K562 (cell line): ENCODE measurements at regions not wholly inside any gene's neighbourhood (a gene's known extent, or its start where the extent isn't known, plus 50 kb on each side); places are given as distances from the start of the nearest gene placed in this dataset.
"Not testable (repeated sequence)": the region's sequence is repeated elsewhere in the genome, so short reads cannot be mapped to it uniquely, and the experiment has no call there.

Source experiments
- ATAC-seq: fragments of 200-7000 bp; cut with Tn5 transposase; 3 replicates; pipeline ENCODE4 v1.9.1; 2020; ENCODE audit warnings: moderate library complexity
- BruUV-seq: library from RNA; stranded (reverse); fragments of 400-500 nt; replicated peaks from 2 replicates; lab custom pipeline; 2021; lab: Mats Ljungman, UMichigan
- CTCF ChIA-PET: fragments of 300-600 bp; formaldehyde crosslinking; extraction: SDS; loops from one replicate; lab custom pipeline; 2021; ENCODE audit warnings: low intra/inter-chr PET ratio; lab: Yijun Ruan, JAX
- POLR2A ChIA-PET: fragments of 300-600, 350-650 bp; sonication (Branson Sonifier 250); formaldehyde crosslinking; extraction: SDS; loops from one replicate; lab custom pipeline; 2021; ENCODE audit warnings: antibody characterized with exemption, inconsistent platforms; lab: Yijun Ruan, JAX
- DNase-seq, 4 experiments: peaks; one replicate each; pipeline versions ENCODE4 v3.0.0 to v3.0.0-alpha.2; 2011 to 2018; ENCODE audit warnings: low spot score in 3 of 4, mixed read lengths in 3 of 4; ENCODE audit errors: extremely low read depth in 1 of 4
- FAIRE-seq: peaks from 2 replicates; lab custom pipeline; 2011; peaks lifted over from hg19 to GRCh38; lab: Jason Lieb, UNC
- H2AFZ ChIP-seq: 2 replicates; pipeline ENCODE4 v1.6.0; 2011; ENCODE audit warnings: low read depth, low read length, control low read depth, inconsistent platforms
- H3K27ac ChIP-seq: fragments of 200-600 bp; 3 replicates; pipeline ENCODE4 v1.8.0; 2011; ENCODE audit warnings: low read depth, mild to moderate bottlenecking, control low read depth, inconsistent platforms, low read length, moderate library complexity, mixed read lengths; ENCODE audit errors: extremely low read depth
- H3K27me3 ChIP-seq, 2 experiments: fragments of 300-600 bp in 1 of 2; 2 replicates in 1 of 2; 3 replicates in 1 of 2; pipeline versions ENCODE4 v1.6.0 to v1.8.0; 2011; ENCODE audit warnings: inconsistent platforms in 2 of 2, low read length in 2 of 2, mild to moderate bottlenecking in 1 of 2, mixed read lengths in 1 of 2, moderate library complexity in 1 of 2; ENCODE audit not compliant: control insufficient read depth in 2 of 2, insufficient read depth in 2 of 2
- H3K36me3 ChIP-seq: fragments of 300-600 bp; 3 replicates; pipeline ENCODE4 v1.8.0; 2011; ENCODE audit warnings: mild to moderate bottlenecking, low read length, inconsistent platforms; ENCODE audit not compliant: control insufficient read depth, insufficient read depth
- H3K4me1 ChIP-seq, 2 experiments: fragments of 200-600 bp in 1 of 2; replicated peaks in 1 of 2; 2 replicates in 1 of 2; 3 replicates in 1 of 2; pipeline versions ENCODE4 v1.5.1 to v1.8.0; 2011; ENCODE audit warnings: inconsistent platforms in 2 of 2, low read length in 2 of 2, mild to moderate bottlenecking in 1 of 2, mixed read lengths in 1 of 2, moderate library complexity in 1 of 2; ENCODE audit not compliant: control insufficient read depth in 2 of 2, insufficient read depth in 2 of 2
- H3K4me2 ChIP-seq: 2 replicates; pipeline ENCODE4 v1.6.1; 2011; ENCODE audit warnings: low read length, control low read depth, inconsistent platforms, mixed read lengths; ENCODE audit not compliant: insufficient read depth
- H3K4me3 ChIP-seq: fragments of 200-600 bp; sonication (generic), shearing (Covaris generic); 2 replicates; pipeline ENCODE4 v1.5.1; 2016; ENCODE audit warnings: control low read depth, inconsistent platforms
- H3K79me2 ChIP-seq: fragments of 200-600 bp; 3 replicates; pipeline ENCODE4 v1.8.0; 2011; ENCODE audit warnings: low read length, inconsistent platforms; ENCODE audit not compliant: control insufficient read depth, insufficient read depth
- H3K9ac ChIP-seq, 2 experiments: 2 replicates each; pipeline versions ENCODE4 v1.6.0 to v1.6.1; 2011; ENCODE audit warnings: low read depth in 2 of 2, low read length in 2 of 2, control low read depth in 1 of 2, inconsistent platforms in 1 of 2, mild to moderate bottlenecking in 1 of 2, mixed read lengths in 1 of 2; ENCODE audit not compliant: insufficient read depth in 1 of 2
- H3K9me1 ChIP-seq: one replicate; pipeline ENCODE4 v1.6.0; 2011; ENCODE audit warnings: inconsistent platforms, mild to moderate bottlenecking, low read length, moderate library complexity; ENCODE audit not compliant: control insufficient read depth, insufficient read depth
- H3K9me3 ChIP-seq: replicated peaks from 2 replicates; pipeline ENCODE4 v1.5.1; 2011; ENCODE audit warnings: low read depth, low read length, inconsistent platforms; ENCODE audit not compliant: control insufficient read depth, insufficient read depth
- H4K20me1 ChIP-seq: replicated peaks from 2 replicates; pipeline ENCODE4 v1.6.1; 2011; ENCODE audit warnings: low read length, inconsistent platforms, mixed read lengths; ENCODE audit not compliant: control insufficient read depth, insufficient read depth
- ARID1B ChIP-seq: fragments of 450-650 bp; IDR thresholded peaks from 2 replicates; pipeline ENCODE4 v1.6.1; 2016; ENCODE audit warnings: antibody characterized with exemption, mild to moderate bottlenecking, inconsistent platforms
- FOSL1 ChIP-seq: fragments of 200-800 bp; sonication (Bioruptor generic); conservative IDR thresholded peaks from 2 replicates; pipeline ENCODE4 v1.6.1; 2016; ENCODE audit warnings: missing genetic modification characterization, missing compliant biosample characterization
- JUND ChIP-seq, 2 experiments: IDR thresholded peaks; 2 replicates in 1 of 2; 3 replicates in 1 of 2; pipeline ENCODE4 v1.6.1; 2011; ENCODE audit warnings: borderline replicate concordance in 2 of 2, low read depth in 2 of 2, low read length in 2 of 2, improper control_type of control experiment in 1 of 2, missing biosample characterization in 1 of 2, missing genetic modification characterization in 1 of 2, missing genetic modification reagents in 1 of 2
- SMARCA4 ChIP-seq: fragments of 450-650 bp; IDR thresholded peaks from 2 replicates; pipeline ENCODE4 v1.6.1; 2016
- ZNF384 ChIP-seq: IDR thresholded peaks from 2 replicates; pipeline ENCODE4 v1.6.1; 2012; ENCODE audit warnings: low read depth, low read length, improper control_type of control experiment
- WGBS: fragments of 100-300 bp; shearing (Covaris generic); methylation state at CpG from one replicate; pipeline ENCODE4 v1.1.6; 2016; ENCODE audit warnings: low coverage, mixed read lengths; ENCODE audit not compliant: insufficient coverage; ENCODE audit errors: missing lambda C conversion rate; 5-methylcytosine and 5-hydroxymethylcytosine counted together
- in situ Hi-C: fragments of 300-500 bp; cut with MboI; formaldehyde crosslinking; loops from 4 replicates; pipeline ENCODE4 v1.15.0; 2018; ENCODE audit warnings: inconsistent platforms, mixed read lengths
- intact Hi-C: fragments of 100-400 bp; cut with micrococcal nuclease; formaldehyde crosslinking; loops from 2 replicates; pipeline ENCODE4 v1.14.2; 2022

DNA sequence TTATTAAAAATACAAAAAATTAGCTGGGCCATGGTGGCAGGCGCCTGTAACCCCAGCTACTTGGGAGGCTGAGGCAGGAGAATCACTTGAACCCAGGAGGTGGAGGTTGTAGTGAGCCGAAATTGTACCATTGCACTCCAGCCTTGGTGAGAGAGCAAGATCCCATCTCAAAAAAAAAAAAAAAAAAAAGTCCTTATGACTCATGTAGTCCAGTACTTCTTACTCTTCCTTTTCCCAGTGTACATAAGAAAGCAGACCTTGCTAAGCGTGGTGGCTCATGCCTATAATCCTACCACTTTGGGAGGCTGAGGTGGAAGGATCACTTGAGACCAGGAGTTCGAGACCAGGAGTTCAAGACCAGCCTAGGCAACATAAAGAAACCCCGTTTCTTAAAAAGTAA lies 66.0 kb upstream of the CCDC180 start:
- Histone ChIP-seq H3K79me2 (peaks cover 40% of the 10 kb centered on the region), H3K4me1 (peaks cover 9 to 19% of the 10 kb centered on the region in 2 experiments)
- CTCF ChIA-PET; intact Hi-C loops; H3K4me3 ChIP-seq; H3K36me3 ChIP-seq; H3K9me1 ChIP-seq; H2AFZ ChIP-seq; H4K20me1 ChIP-seq; H3K9me3 ChIP-seq; BruUV-seq; in situ Hi-C loops; H3K27ac ChIP-seq; H3K27me3 ChIP-seq; H3K9ac ChIP-seq; POLR2A ChIA-PET; FAIRE-seq; DNase-seq; H3K4me2 ChIP-seq; ATAC-seq; TF ChIP-seq JUND (tag; IDR thresholded peaks at IDR 0.05; ENCODE audit: borderline replicate concordance, low read depth, low read length): not testable (repeated sequence)
- WGBS = 73% methylated on average over 5 of the region's 5 CpGs
- peak; percentile 84 for TF ChIP-seq FOSL1
- TF ChIP-seq ZNF384 = peak; percentile 76
- TF ChIP-seq JUND (IDR thresholded peaks at IDR 0.05; ENCODE audit: borderline replicate concordance, low read depth, low read length) = 0 out of 2 replicates have a peak, but pooled peaks have one; percentile 33
- TF ChIP-seq ARID1B = 0 out of 2 replicates have a peak, but pooled peaks have one; percentile 9
- TF ChIP-seq SMARCA4 = 0 out of 2 replicates have a peak, but pooled peaks have one; percentile 13
